HL-60 (cell line): ENCODE measurements at regions not wholly inside any gene's neighbourhood (a gene's known extent, or its start where the extent isn't known, plus 50 kb on each side); places are given as distances from the start of the nearest gene placed in this dataset.

Experiments
- POLR2AphosphoS5 ChIP-seq: IDR thresholded peaks from 2 replicates; pipeline ENCODE4 v1.6.1; 2012; ENCODE audit warnings: low read depth
- SPI1 ChIP-seq: IDR thresholded peaks from 2 replicates; pipeline ENCODE4 v1.6.1; 2012; ENCODE audit warnings: low read depth, mild to moderate bottlenecking, borderline replicate concordance
- TF ChIP-seq, protein P1 (sequence below): IDR thresholded peaks from 2 replicates; pipeline ENCODE4 v1.6.1; 2012; ENCODE audit warnings: low read depth; ENCODE audit not compliant: insufficient replicate concordance
- TF ChIP-seq, protein P2 (sequence below): IDR thresholded peaks from one replicate; pipeline ENCODE4 v1.5.1; 2011; ENCODE audit warnings: low read length, control low read depth, inconsistent platforms; ENCODE audit not compliant: insufficient read depth

DNA sequence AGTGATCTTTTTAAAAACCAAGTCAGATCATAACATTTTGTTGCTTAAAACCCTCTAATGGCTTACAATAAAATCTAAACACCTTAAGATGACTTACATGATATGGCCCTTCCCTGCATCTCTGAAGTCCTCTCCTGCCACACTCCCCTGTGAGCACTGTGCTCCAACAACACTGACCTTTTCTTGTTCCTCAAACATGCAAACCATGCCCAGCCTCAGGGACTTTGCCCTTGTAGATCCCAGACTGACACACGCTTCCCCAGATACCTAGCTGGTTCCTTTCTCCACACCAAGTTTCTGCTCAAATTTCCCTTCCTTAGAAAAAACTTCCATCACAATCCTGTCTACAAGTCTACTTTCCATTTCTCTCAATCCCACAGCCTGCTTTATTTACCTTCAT lies 128.6 kb downstream of the IPO8 start:
- TF ChIP-seq, protein P1, sequence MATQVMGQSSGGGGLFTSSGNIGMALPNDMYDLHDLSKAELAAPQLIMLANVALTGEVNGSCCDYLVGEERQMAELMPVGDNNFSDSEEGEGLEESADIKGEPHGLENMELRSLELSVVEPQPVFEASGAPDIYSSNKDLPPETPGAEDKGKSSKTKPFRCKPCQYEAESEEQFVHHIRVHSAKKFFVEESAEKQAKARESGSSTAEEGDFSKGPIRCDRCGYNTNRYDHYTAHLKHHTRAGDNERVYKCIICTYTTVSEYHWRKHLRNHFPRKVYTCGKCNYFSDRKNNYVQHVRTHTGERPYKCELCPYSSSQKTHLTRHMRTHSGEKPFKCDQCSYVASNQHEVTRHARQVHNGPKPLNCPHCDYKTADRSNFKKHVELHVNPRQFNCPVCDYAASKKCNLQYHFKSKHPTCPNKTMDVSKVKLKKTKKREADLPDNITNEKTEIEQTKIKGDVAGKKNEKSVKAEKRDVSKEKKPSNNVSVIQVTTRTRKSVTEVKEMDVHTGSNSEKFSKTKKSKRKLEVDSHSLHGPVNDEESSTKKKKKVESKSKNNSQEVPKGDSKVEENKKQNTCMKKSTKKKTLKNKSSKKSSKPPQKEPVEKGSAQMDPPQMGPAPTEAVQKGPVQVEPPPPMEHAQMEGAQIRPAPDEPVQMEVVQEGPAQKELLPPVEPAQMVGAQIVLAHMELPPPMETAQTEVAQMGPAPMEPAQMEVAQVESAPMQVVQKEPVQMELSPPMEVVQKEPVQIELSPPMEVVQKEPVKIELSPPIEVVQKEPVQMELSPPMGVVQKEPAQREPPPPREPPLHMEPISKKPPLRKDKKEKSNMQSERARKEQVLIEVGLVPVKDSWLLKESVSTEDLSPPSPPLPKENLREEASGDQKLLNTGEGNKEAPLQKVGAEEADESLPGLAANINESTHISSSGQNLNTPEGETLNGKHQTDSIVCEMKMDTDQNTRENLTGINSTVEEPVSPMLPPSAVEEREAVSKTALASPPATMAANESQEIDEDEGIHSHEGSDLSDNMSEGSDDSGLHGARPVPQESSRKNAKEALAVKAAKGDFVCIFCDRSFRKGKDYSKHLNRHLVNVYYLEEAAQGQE, result no peak
- TF ChIP-seq POLR2AphosphoS5, result no peak
- no peak for TF ChIP-seq SPI1
- TF ChIP-seq, protein P2, sequence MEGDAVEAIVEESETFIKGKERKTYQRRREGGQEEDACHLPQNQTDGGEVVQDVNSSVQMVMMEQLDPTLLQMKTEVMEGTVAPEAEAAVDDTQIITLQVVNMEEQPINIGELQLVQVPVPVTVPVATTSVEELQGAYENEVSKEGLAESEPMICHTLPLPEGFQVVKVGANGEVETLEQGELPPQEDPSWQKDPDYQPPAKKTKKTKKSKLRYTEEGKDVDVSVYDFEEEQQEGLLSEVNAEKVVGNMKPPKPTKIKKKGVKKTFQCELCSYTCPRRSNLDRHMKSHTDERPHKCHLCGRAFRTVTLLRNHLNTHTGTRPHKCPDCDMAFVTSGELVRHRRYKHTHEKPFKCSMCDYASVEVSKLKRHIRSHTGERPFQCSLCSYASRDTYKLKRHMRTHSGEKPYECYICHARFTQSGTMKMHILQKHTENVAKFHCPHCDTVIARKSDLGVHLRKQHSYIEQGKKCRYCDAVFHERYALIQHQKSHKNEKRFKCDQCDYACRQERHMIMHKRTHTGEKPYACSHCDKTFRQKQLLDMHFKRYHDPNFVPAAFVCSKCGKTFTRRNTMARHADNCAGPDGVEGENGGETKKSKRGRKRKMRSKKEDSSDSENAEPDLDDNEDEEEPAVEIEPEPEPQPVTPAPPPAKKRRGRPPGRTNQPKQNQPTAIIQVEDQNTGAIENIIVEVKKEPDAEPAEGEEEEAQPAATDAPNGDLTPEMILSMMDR, result no peak
